Neuronal stem cell (in vitro differentiated cells): ENCODE measurements at regions not wholly inside any gene's neighbourhood (a gene's known extent, or its start where the extent isn't known, plus 50 kb on each side); places are given as distances from the start of the nearest gene placed in this dataset.

Experiments used
- DNase-seq: peaks from one replicate; pipeline ENCODE4 v3.0.0-alpha.2; 2013; ENCODE audit warnings: low spot score
- H2AFZ ChIP-seq: one replicate; pipeline ENCODE4 v1.6.1; 2013; ENCODE audit warnings: mild to moderate bottlenecking, low read length, inconsistent platforms
- H2AK5ac ChIP-seq: 2 replicates; pipeline ENCODE4 v1.6.1; 2013; ENCODE audit warnings: low read depth, mild to moderate bottlenecking, inconsistent platforms, low read length, moderate library complexity, mixed read lengths
- H2BK120ac ChIP-seq: 2 replicates; pipeline ENCODE4 v1.6.1; 2013; ENCODE audit warnings: low read depth, mild to moderate bottlenecking, inconsistent platforms, low read length, moderate library complexity, mixed read lengths
- H2BK12ac ChIP-seq: one replicate; pipeline ENCODE4 v1.6.1; 2013; ENCODE audit warnings: low read length, inconsistent platforms
- H2BK15ac ChIP-seq: 2 replicates; pipeline ENCODE4 v1.6.1; 2013; ENCODE audit warnings: mild to moderate bottlenecking, low read length, inconsistent platforms, mixed read lengths
- H2BK5ac ChIP-seq: one replicate; pipeline ENCODE4 v1.6.1; 2013; ENCODE audit warnings: inconsistent platforms, mild to moderate bottlenecking, low read length, moderate library complexity
- H3K14ac ChIP-seq: one replicate; pipeline ENCODE4 v1.6.1; 2013; ENCODE audit warnings: low read length, inconsistent platforms
- H3K18ac ChIP-seq: 2 replicates; pipeline ENCODE4 v1.6.1; 2013; ENCODE audit warnings: low read length, inconsistent platforms
- H3K23ac ChIP-seq: 2 replicates; pipeline ENCODE4 v1.6.1; 2013; ENCODE audit warnings: low read depth, mild to moderate bottlenecking, mixed read lengths, low read length, inconsistent platforms; ENCODE audit not compliant: poor library complexity
- H3K27ac ChIP-seq: replicated peaks from 3 replicates; pipeline ENCODE4 v1.5.1; 2013; ENCODE audit warnings: low read length, inconsistent platforms
- H3K27me3 ChIP-seq, 3 experiments: 2 replicates each; pipeline ENCODE4 v1.6.1; 2013; ENCODE audit warnings: low read length in 3 of 3, mild to moderate bottlenecking in 2 of 3, inconsistent platforms in 1 of 3, low read depth in 1 of 3, mixed read lengths in 1 of 3, moderate library complexity in 1 of 3; ENCODE audit not compliant: control insufficient read depth in 3 of 3, insufficient read depth in 3 of 3
- H3K36me3 ChIP-seq, 2 donors: replicated peaks in 1 of 2; 2 replicates each; pipeline ENCODE4 v1.6.1; 2013; ENCODE audit warnings: low read length in 2 of 2; ENCODE audit not compliant: control insufficient read depth in 2 of 2, insufficient read depth in 2 of 2
- H3K4ac ChIP-seq: 2 replicates; pipeline ENCODE4 v1.6.1; 2013; ENCODE audit warnings: inconsistent platforms, mild to moderate bottlenecking, low read length, moderate library complexity
- H3K4me1 ChIP-seq, 2 donors: 1 replicate in 1 of 2; 2 replicates in 1 of 2; pipeline ENCODE4 v1.6.1; 2013; ENCODE audit warnings: low read length in 2 of 2, low read depth in 1 of 2; ENCODE audit not compliant: control insufficient read depth in 2 of 2, insufficient read depth in 1 of 2
- H3K4me2 ChIP-seq: one replicate; pipeline ENCODE4 v1.6.1; 2013; ENCODE audit warnings: mild to moderate bottlenecking, low read length, inconsistent platforms; ENCODE audit not compliant: insufficient read depth, poor library complexity, severe bottlenecking
- H3K4me3 ChIP-seq, 2 donors: 2 replicates each; pipeline ENCODE4 v1.5.1; 2013; ENCODE audit warnings: low read length in 2 of 2, mild to moderate bottlenecking in 2 of 2, inconsistent platforms in 1 of 2, moderate library complexity in 1 of 2
- H3K79me1 ChIP-seq: one replicate; pipeline ENCODE4 v1.6.1; 2013; ENCODE audit warnings: low read depth, mild to moderate bottlenecking, inconsistent platforms, low read length, moderate library complexity
- H3K9ac ChIP-seq: one replicate; pipeline ENCODE4 v1.6.1; 2013; ENCODE audit warnings: mild to moderate bottlenecking, low read depth, low read length, inconsistent platforms; ENCODE audit not compliant: poor library complexity
- H3K9me3 ChIP-seq, 2 donors: replicated peaks in 1 of 2; 2 replicates each; pipeline versions ENCODE3 to v1.6.1; 2013; ENCODE audit warnings: low read length in 2 of 2, mild to moderate bottlenecking in 2 of 2, inconsistent platforms in 1 of 2, low read depth in 1 of 2, mixed read lengths in 1 of 2, moderate library complexity in 1 of 2; ENCODE audit not compliant: control insufficient read depth in 2 of 2, insufficient read depth in 1 of 2
- H4K8ac ChIP-seq: one replicate; pipeline ENCODE4 v1.6.1; 2013; ENCODE audit warnings: low read depth, mild to moderate bottlenecking, inconsistent platforms, low read length, moderate library complexity
- H4K91ac ChIP-seq: one replicate; pipeline ENCODE4 v1.6.1; 2013; ENCODE audit warnings: low read length, low read depth, mild to moderate bottlenecking, inconsistent platforms; ENCODE audit not compliant: poor library complexity
- WGBS, 2 donors: extraction: QIAGEN DNeasy Blood & Tissue Kit; methylation state at CpG; one replicate each; pipeline ENCODE4 v1.1.7; 2013; ENCODE audit warnings: missing lambda C conversion rate in 2 of 2, mixed read lengths in 1 of 2; ENCODE audit not compliant: insufficient read length in 2 of 2, insufficient replicate concordance in 1 of 2; ENCODE audit errors: extremely low coverage in 2 of 2; 5-methylcytosine and 5-hydroxymethylcytosine counted together

GRCh38 chr9:3138231-3139229 is 294.6 kb upstream of the PUM3 start:
- H4K8ac ChIP-seq: no peak overlapping the region
- H4K91ac ChIP-seq: no peak overlapping the region
- H2BK120ac ChIP-seq: no peak overlapping the region
- no peak overlapping the region for H3K14ac ChIP-seq
- no peak overlapping the region for H3K27ac ChIP-seq
- H3K9me3 ChIP-seq: no peaks in the 10 kb centered on the region
- H2BK5ac ChIP-seq: no peak overlapping the region
- no peak overlapping the region for H2BK15ac ChIP-seq
- no peak overlapping the region for H2BK12ac ChIP-seq
- H3K27me3 ChIP-seq: peaks cover 0 to 3% (median 0%) of the 10 kb centered on the region in 3 experiments
- WGBS, 2 donors: no CpG with 5 or more reads among the region's 10 CpGs
- H3K4ac ChIP-seq: no peak overlapping the region
- H3K9ac ChIP-seq: no peak overlapping the region
- no peaks in the 10 kb centered on the region for H3K79me1 ChIP-seq
- H3K4me3 ChIP-seq: no peak overlapping the region
- H3K18ac ChIP-seq: no peak overlapping the region
- no peak overlapping the region for H3K4me2 ChIP-seq
- H3K36me3 ChIP-seq: no peaks in the 10 kb centered on the region
- H2AFZ ChIP-seq: no peak overlapping the region
- H2AK5ac ChIP-seq: no peak overlapping the region
- no peak overlapping the region for H3K23ac ChIP-seq
- DNase-seq: no peak
- H3K4me1 ChIP-seq: no peaks in the 10 kb centered on the region

DNA sequence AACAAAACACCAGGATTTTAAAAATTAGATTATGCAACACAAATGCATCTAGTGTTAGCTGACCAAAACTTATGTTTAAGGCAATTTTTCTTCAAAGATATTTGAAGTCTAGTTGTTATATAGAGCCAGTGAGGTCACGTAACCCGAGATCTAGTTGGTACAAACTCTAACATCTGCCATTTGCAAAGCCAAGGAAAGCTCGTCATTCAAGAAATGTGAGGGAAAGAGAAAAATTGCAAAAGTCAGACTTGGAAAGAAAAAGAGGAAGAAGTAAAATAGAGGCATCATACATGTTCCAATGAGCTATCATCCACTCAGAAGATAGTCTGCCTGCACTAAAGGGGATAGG is 293.4 kb upstream of the PUM3 start:
- no peak overlapping the region for H2BK12ac ChIP-seq
- no peak overlapping the region for H3K18ac ChIP-seq
- no peaks in the 10 kb centered on the region for H3K9me3 ChIP-seq
- no peak overlapping the region for H3K14ac ChIP-seq
- H3K79me1 ChIP-seq: no peaks in the 10 kb centered on the region
- no peak overlapping the region for H2AK5ac ChIP-seq
- no peak overlapping the region for H2BK120ac ChIP-seq
- H4K91ac ChIP-seq: no peak overlapping the region
- H3K36me3 ChIP-seq: no peaks in the 10 kb centered on the region
- no peak overlapping the region for H2BK15ac ChIP-seq
- H3K27me3 ChIP-seq: peaks cover 0 to 3% (median 0%) of the 10 kb centered on the region in 3 experiments
- no peak overlapping the region for H2BK5ac ChIP-seq
- DNase-seq: no peak
- H3K9ac ChIP-seq: no peak overlapping the region
- H3K4me1 ChIP-seq: no peaks in the 10 kb centered on the region
- WGBS, 2 donors: no CpG with 5 or more reads among the region's 3 CpGs
- H3K27ac ChIP-seq: no peak overlapping the region
- no peak overlapping the region for H2AFZ ChIP-seq
- H3K23ac ChIP-seq: no peak overlapping the region
- no peak overlapping the region for H3K4me3 ChIP-seq
- H3K4me2 ChIP-seq: no peak overlapping the region
- H3K4ac ChIP-seq: no peak overlapping the region
- no peak overlapping the region for H4K8ac ChIP-seq

DNA sequence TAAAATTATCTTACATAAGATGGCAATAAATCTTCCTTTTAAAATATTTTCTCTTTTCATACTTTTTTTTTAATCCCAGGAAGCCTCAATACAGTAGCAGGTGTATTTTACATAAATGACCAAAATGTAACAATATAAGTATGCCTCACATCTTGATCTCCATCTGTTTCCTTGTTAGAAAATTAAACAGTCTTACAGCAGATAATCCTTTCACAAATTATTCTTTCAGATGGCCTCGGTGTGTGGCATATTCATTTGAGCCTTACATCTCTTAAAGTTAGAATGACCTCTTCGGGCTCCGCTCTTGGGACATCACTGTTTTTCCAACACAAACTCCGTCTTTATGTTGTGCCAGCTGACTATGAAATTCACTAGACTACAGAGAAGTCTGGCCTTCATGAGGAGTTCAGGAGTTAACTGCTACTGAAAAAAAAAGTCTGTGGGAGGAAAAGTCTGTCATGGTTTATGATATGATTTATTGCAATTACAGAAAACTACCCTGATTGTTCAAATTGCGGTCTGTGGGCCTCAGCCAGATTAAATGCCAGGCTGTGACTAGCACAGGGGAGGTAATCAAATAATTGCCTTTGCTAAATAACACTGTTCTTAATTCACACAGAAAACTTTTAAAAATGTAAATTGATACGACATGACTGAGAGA is 292.9 kb upstream of the PUM3 start:
- no peak overlapping the region for H2BK15ac ChIP-seq
- H2AFZ ChIP-seq: no peak overlapping the region
- H3K4me2 ChIP-seq: no peak overlapping the region
- no peak overlapping the region for H2BK12ac ChIP-seq
- H3K23ac ChIP-seq: no peak overlapping the region
- H2BK120ac ChIP-seq: no peak overlapping the region
- H4K8ac ChIP-seq: no peak overlapping the region
- H3K79me1 ChIP-seq: no peaks in the 10 kb centered on the region
- H3K9ac ChIP-seq: no peak overlapping the region
- H3K18ac ChIP-seq: no peak overlapping the region
- no peak overlapping the region for H3K4me3 ChIP-seq
- H4K91ac ChIP-seq: no peak overlapping the region
- WGBS, 2 donors: no CpG with 5 or more reads among the region's 6 CpGs
- H3K14ac ChIP-seq: no peak overlapping the region
- no peak overlapping the region for H3K4ac ChIP-seq
- no peak overlapping the region for H2AK5ac ChIP-seq
- no peaks in the 10 kb centered on the region for H3K4me1 ChIP-seq
- H3K27me3 ChIP-seq: peaks cover 0 to 3% (median 0%) of the 10 kb centered on the region in 3 experiments
- no peak for DNase-seq
- no peaks in the 10 kb centered on the region for H3K9me3 ChIP-seq
- H3K27ac ChIP-seq: no peak overlapping the region
- no peak overlapping the region for H2BK5ac ChIP-seq
- no peaks in the 10 kb centered on the region for H3K36me3 ChIP-seq

- H3K14ac ChIP-seq: no peak overlapping the region
- H4K91ac ChIP-seq: no peak overlapping the region
- no peak overlapping the region for H3K4me2 ChIP-seq
- no CpG with 5 or more reads among the region's 1 CpG for WGBS, 2 donors
- no peaks in the 10 kb centered on the region for H3K4me1 ChIP-seq
- no peak overlapping the region for H2AFZ ChIP-seq
- H3K18ac ChIP-seq: no peak overlapping the region
- no peak overlapping the region for H2BK120ac ChIP-seq
- no peak overlapping the region for H3K23ac ChIP-seq
- no peak overlapping the region for H3K4ac ChIP-seq
- no peaks in the 10 kb centered on the region for H3K9me3 ChIP-seq
- no peak overlapping the region for H3K4me3 ChIP-seq
- no peak overlapping the region for H3K9ac ChIP-seq
- no peak overlapping the region for H4K8ac ChIP-seq
- no peak for DNase-seq
- no peak overlapping the region for H2BK15ac ChIP-seq
- H3K27me3 ChIP-seq: peaks cover 0 to 3% (median 0%) of the 10 kb centered on the region in 3 experiments
- no peaks in the 10 kb centered on the region for H3K36me3 ChIP-seq
- no peaks in the 10 kb centered on the region for H3K79me1 ChIP-seq
- H2BK12ac ChIP-seq: no peak overlapping the region
- no peak overlapping the region for H2BK5ac ChIP-seq
- no peak overlapping the region for H2AK5ac ChIP-seq
- H3K27ac ChIP-seq: no peak overlapping the region
Observed at GRCh38 chr9:3136230-3136629, 292.3 kb upstream of the PUM3 start.
